DMS 273 (cell line): ENCODE measurements at regions not wholly inside any gene's neighbourhood (a gene's known extent, or its start where the extent isn't known, plus 50 kb on each side); places are given as distances from the start of the nearest gene placed in this dataset.
A peak's percentile ranks its signal among the peaks of the same experiment; 100 is the strongest.
"Not testable (repeated sequence)": the region's sequence is repeated elsewhere in the genome, so short reads cannot be mapped to it uniquely, and the experiment has no call there.

Source experiments
- DNase-seq: peaks from one replicate; lab custom pipeline; 2025; ENCODE audit not compliant: unreplicated experiment; lab: John Stamatoyannopoulos, UW

DNA sequence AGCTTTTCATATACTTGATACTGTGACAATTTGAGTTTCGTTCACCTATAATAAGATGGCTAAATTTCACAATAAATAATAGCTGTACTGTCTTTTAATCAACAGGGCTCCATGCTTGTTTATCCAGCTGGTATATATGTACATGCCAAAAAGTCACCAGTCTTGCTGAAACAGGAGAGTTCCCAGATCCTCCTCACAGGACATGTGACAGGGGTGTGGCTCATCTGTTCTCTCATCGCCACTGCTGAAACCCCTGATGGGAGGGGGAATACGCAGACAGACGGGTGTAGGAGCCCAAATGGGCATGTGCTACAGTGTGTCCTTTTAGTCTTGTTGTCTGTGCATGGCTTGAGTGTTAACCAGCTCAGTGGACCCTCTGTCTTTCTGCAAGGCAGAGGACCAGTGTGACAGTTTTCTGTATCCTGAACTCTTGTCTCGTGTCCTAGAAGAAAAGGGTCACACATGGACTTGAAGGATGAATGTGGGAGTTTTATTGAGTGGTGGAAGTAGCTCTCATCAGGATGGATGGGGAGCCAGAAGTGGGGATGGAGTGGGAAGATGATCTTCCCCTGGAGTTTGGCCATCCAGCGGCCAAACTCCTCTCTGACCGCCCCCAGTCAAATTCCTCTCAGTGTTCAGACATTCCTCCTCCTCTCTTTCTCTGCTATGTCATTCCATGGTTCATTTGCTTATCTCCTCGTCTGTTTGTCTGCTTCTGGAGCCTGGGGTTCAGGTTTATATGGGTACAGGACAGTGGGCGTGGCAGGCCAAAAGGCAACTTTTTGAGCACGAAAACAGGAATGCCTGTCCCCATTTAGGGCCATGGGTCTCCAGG is 113.1 kb upstream of the NECTIN3 start:
- DNase-seq, result no peak

- no peak for DNase-seq
These were observed 105.6 kb upstream of the NECTIN3 start for GRCh38 chr3:110965976-110966375.

- no peak for DNase-seq
These were observed 104.5 kb upstream of the NECTIN3 start for GRCh38 chr3:110966966-110967663.

DNA sequence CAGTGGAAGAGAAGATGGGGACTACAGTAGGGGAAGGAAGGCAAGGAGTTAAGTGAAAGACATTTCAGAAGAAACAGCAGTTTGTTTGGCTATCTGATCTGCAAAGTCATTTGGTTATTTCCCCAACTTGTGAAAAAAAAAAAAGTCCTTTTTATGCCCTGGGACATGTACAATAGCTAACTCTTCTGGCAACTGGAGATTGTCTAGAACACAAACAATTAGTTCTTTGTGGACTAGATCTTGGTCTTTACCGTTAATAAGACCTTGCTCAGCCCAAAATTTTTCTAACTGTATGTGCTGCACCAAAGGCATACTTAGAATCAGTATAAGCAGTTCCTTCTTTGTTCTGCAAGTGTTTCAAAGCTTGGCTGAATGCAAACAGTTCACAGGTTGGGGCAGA is 103.5 kb upstream of the NECTIN3 start:
- DNase-seq, result no peak

DNA sequence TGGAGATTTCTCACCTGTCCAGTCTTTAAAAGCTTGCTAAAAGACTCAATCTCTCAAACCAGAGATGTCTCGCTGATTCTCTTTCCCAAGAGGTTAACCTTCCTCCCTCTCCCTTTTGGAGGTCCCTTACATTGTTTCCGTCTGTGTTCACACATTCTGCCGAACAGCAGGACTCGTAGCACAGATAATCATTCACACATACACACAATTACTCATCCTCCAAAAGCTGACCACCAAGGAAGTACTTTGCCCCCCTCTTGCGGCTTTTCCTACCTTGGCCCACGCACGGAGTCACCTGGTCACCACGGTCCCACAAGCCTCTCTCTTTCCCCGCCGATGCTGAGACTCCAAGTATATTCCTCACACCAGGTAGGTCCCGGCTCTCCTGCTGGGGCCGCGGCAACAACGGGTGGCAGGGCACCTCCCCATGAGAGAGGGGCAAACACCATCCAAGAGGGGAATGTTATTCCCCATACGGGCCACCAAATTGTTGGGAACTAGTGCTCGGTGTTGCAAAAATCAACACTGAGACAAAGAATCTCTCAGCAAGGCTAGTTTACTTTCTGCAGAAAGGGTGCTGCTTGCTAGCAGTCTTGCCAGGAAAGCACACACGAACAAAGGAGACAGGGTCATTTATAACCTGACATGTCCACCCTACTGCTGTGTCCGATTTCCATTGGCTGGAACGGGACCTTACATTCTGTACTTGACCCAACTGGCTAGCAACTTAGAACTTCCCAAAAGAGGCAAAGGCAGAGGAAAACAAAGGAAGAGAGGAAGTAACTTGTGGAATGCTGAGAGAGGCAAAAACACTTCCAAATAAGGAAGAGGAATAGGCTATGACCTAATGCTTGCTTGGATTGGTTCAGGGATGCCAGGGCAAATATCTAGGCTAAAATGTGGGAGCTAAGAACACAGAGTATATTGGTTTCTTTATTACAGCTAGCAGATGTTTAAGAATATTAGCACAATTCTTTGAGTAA is 102.1 kb upstream of the NECTIN3 start:
- DNase-seq, result no peak

- DNase-seq, result no peak
These were observed 100.5 kb upstream of the NECTIN3 start for GRCh38 chr3:110971010-110971601.

GRCh38 chr3:110973263-110973895 is 98.2 kb upstream of the NECTIN3 start:
- no peak for DNase-seq

- no peak for DNase-seq
These were observed 96.7 kb upstream of the NECTIN3 start for GRCh38 chr3:110974902-110975301.

- DNase-seq, result no peak
These were observed 87.0 kb upstream of the NECTIN3 start for GRCh38 chr3:110984456-110985250.

DNA sequence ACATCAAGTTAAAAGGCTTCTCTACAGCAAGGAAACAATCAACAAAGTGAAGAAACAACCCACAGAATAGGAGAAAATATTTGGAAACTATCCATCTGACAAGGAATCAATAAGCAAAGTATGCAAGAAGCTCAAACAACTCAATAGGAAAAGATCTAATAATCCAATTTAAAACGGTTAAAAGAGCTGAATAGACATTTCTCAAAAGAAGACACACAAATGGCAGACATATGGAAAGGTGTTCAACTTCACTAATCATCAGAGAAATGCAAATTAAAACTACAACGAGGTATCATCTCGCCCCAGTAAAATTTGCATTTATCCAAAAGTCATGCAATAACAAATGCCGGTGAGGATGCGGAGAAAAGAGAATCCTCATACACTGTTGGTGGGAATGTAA is 82.2 kb upstream of the NECTIN3 start:
- no peak for DNase-seq

DNA sequence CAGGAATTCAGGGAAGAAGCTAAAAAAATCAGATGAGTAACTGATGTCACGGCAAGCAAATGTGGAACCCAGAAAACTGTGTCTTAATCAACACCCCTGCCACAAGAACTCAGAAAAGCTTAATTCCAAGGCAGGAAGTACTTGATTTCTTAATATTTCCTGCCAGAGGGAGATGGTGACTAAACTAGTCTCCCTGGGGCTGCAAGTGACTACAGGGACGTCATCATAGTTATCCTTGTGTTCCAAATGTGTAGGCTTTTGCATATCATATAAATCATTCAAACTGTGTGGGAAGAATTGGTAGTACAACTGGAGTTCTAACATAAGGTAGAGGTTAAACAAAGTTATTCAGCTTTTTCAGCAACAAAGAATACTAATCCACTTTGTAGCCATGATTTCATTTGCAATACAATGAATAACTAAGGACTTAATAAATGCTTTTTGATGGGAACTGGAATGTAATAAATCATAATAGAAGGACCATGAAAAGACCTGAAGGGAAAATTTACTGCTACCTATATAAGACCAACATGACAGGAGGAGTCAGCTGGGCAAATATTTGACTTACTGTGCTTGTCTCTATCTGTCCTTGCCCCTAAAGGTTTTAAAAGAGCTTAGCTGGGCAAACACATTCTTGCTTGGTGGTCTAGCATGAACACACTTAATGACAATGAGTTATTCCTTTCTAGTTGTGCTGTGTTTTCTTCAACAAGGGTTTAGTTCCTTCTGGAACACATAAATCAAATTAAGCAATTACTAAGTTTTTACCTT is 76.0 kb upstream of the NECTIN3 start:
- no peak for DNase-seq

DNA sequence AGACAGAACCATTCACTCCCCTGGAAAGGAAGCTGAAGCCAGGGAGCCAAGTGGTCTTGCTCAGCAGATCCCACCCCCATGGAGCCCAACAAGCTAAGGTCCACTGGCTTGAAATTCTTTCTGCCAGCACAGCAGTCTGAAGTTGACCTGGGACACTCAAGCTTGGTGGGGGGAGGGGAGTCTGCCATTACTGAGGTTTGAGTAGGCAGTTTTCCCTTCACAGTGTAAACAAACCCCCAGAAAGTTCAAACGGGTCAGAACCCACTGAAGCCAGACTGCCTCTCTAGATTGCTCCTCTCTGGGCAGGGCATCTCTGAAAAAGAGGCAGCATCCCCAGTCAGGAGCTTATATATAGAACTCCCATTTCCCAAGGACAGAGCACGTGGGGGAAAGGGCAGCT is 72.8 kb upstream of the NECTIN3 start:
- not testable (repeated sequence) for DNase-seq

- peak; percentile 15 for DNase-seq
These were observed 65.1 kb upstream of the NECTIN3 start for GRCh38 chr3:111006485-111006884.

DNA sequence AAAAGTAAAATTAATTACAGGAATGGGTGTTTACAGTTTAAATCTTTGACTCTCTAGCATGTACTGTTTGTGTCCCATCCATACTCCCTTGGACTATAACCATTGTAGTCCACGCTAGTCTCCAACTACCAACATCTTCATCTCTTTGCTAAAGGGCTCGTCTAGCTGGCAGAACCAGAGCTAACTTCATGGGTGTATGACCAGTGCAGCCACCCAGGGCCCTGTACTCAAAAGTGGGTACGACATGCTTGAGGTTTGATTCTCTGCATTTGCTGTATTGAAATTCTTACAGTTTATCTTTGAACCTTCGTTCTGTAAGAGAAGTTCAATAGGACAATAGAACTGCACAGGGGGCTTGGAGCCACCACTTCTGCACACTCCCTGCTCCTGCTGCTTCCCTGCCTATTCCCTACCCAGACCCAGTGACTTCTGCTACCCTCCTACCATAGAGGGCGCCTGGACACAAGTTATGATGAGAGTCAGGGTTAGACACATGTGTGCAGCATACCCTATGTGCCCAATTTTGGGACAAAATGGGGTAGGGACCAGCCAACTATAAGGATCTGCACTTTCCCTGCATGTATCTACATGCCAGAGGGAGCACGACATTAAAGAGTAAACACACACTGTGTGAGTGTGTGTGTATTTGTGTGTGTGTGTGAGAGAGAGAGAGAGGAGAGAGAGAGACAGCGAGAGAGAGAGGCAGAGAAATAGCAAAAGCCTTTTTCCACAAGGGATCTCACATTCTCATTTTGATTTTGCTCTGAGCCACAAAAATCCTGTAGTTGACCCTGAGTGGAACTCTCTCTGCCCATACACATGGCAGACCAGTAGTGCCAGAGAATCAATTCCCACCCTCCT is 59.0 kb upstream of the NECTIN3 start:
- peak; percentile 56 for DNase-seq
